ENCODE measurements at regions not wholly inside any gene's neighbourhood (a gene's known extent, or its start where the extent isn't known, plus 50 kb on each side); places are given as distances from the start of the nearest gene placed in this dataset.
"Not testable (repeated sequence)": the region's sequence is repeated elsewhere in the genome, so short reads cannot be mapped to it uniquely, and the experiment has no call there.

DNA sequence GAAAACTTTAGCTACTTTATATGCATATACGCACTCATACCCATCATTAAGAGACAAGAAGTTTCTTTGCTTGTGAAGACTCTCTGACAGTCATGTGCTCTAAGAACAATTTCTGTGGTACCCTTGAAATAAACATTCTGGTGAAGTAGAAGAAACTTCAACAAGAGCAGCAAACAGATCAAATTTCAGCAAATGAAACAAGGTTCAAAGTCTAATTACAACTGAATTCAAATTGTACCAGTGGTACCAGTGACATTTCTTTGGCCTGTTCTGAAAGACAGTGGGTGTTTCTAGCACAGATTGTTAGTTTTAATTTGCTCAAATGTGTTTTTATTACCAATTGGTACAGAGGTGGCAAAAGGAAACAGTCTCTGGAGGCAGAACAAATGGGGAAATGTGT is 391.0 kb downstream of the CHSY3 start:
- TF ChIP-seq, protein P1, sequence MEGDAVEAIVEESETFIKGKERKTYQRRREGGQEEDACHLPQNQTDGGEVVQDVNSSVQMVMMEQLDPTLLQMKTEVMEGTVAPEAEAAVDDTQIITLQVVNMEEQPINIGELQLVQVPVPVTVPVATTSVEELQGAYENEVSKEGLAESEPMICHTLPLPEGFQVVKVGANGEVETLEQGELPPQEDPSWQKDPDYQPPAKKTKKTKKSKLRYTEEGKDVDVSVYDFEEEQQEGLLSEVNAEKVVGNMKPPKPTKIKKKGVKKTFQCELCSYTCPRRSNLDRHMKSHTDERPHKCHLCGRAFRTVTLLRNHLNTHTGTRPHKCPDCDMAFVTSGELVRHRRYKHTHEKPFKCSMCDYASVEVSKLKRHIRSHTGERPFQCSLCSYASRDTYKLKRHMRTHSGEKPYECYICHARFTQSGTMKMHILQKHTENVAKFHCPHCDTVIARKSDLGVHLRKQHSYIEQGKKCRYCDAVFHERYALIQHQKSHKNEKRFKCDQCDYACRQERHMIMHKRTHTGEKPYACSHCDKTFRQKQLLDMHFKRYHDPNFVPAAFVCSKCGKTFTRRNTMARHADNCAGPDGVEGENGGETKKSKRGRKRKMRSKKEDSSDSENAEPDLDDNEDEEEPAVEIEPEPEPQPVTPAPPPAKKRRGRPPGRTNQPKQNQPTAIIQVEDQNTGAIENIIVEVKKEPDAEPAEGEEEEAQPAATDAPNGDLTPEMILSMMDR (IDR thresholded peaks at IDR 0.05), result no peak
- Mint-ChIP-seq H3K27ac (no peak overlapping the region), H3K27me3 (ENCODE audit: low read depth in 3 of 3) (peaks cover 0 to 2% (median 0%) of the 10 kb centered on the region in 3 donors), H3K36me3 (no peaks in the 10 kb centered on the region), H3K4me1 (no peaks in the 10 kb centered on the region), H3K9me3 (peaks cover 0 to 7% (median 3%) of the 10 kb centered on the region in 7 donors), H3K4me3 (no peak overlapping the region)
- Histone ChIP-seq H3K4me3 (replicated peaks in 1 of 3; ENCODE audit: low read depth in 2 of 3, low read length in 3 of 3) (no peak overlapping the region), H3K36me3 (replicated peaks in 1 of 2; ENCODE audit: control insufficient read depth in 1 of 2, insufficient read depth in 2 of 2, low read length in 2 of 2) (no peaks in the 10 kb centered on the region), H3K4me2 (replicated peaks; ENCODE audit: extremely low read depth, low read length, poor library complexity, severe bottlenecking) (no peak overlapping the region), H3K27ac (ENCODE audit: low read depth in 1 of 2, low read length in 2 of 2) (no peak overlapping the region), H2AFZ (ENCODE audit: insufficient read depth, low read depth, low read length, poor library complexity, severe bottlenecking) (no peak overlapping the region), H3K9ac (ENCODE audit: insufficient read depth, low read length, poor library complexity, severe bottlenecking) (no peak overlapping the region), H3K27me3 (ENCODE audit: control insufficient read depth in 2 of 2, insufficient read depth in 2 of 2, low read length in 2 of 2) (no peaks in the 10 kb centered on the region), H3K79me2 (ENCODE audit: insufficient read depth, low read length) (no peaks in the 10 kb centered on the region), H3K9me3 (replicated peaks in 1 of 2; ENCODE audit: control insufficient read depth in 1 of 2, insufficient read depth in 1 of 2, low read length in 2 of 2) (no peaks in the 10 kb centered on the region), H3K4me1 (ENCODE audit: control insufficient read depth in 1 of 2, insufficient read depth in 2 of 2, low read length in 2 of 2) (no peaks in the 10 kb centered on the region), H4K20me1 (ENCODE audit: insufficient read depth, low read length) (no peaks in the 10 kb centered on the region)
- no CpG with 5 or more reads among the region's 1 CpG for WGBS (ENCODE audit: insufficient coverage)
- intact Hi-C loops (cut with micrococcal nuclease), result no loop called here
- no peak for DNase-seq

DNA sequence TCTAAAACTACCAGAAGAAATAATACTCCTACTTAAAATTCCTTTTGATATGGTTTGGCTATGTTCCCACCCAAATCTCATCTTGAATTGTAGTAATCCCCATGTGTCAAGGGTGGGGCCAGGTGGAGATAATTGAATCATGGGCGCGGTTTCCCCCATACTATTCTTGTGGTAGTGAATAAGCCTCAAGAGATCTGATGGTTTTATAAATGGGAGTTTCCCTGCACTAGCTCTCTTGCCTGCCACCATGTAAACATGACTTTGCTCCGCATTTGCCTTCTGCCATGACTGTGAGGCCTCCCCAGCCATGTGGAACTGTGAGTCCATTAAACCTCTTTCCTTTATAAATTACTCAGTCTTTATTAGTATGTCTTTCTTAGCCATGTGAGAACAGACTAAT is 390.5 kb downstream of the CHSY3 start:
- H3K27me3 Mint-ChIP-seq (ENCODE audit: low read depth in 3 of 3); H3K4me1 Mint-ChIP-seq; H3K36me3 ChIP-seq (replicated peaks in 1 of 2; ENCODE audit: control insufficient read depth in 1 of 2, insufficient read depth in 2 of 2, low read length in 2 of 2); H3K27me3 ChIP-seq (ENCODE audit: control insufficient read depth in 2 of 2, insufficient read depth in 2 of 2, low read length in 2 of 2); H3K4me2 ChIP-seq (replicated peaks; ENCODE audit: extremely low read depth, low read length, poor library complexity, severe bottlenecking); H3K27ac ChIP-seq (ENCODE audit: low read depth in 1 of 2, low read length in 2 of 2); intact Hi-C loops (cut with micrococcal nuclease); DNase-seq; H3K4me3 Mint-ChIP-seq; H2AFZ ChIP-seq (ENCODE audit: insufficient read depth, low read depth, low read length, poor library complexity, severe bottlenecking); H3K36me3 Mint-ChIP-seq; H3K9me3 ChIP-seq (replicated peaks in 1 of 2; ENCODE audit: control insufficient read depth in 1 of 2, insufficient read depth in 1 of 2, low read length in 2 of 2); H3K9ac ChIP-seq (ENCODE audit: insufficient read depth, low read length, poor library complexity, severe bottlenecking); H3K4me1 ChIP-seq (ENCODE audit: control insufficient read depth in 1 of 2, insufficient read depth in 2 of 2, low read length in 2 of 2); H3K79me2 ChIP-seq (ENCODE audit: insufficient read depth, low read length); H3K9me3 Mint-ChIP-seq; H3K4me3 ChIP-seq (replicated peaks in 1 of 3; ENCODE audit: low read depth in 2 of 3, low read length in 3 of 3); H4K20me1 ChIP-seq (ENCODE audit: insufficient read depth, low read length): not testable (repeated sequence)
- 100% methylated on average over 1 of the region's 3 CpGs for WGBS (ENCODE audit: insufficient coverage)
- peak overlapping the region in 1 of 7 donors; percentile 6 for H3K27ac Mint-ChIP-seq
